Chondrocyte (in vitro differentiated cells): ENCODE measurements at regions not wholly inside any gene's neighbourhood (a gene's known extent, or its start where the extent isn't known, plus 50 kb on each side); places are given as distances from the start of the nearest gene placed in this dataset.

Source experiments
- DNase-seq: peaks from one replicate; pipeline ENCODE4 v3.0.0; 2021; ENCODE audit warnings: mixed read lengths, low spot score
- H3K27ac Mint-ChIP-seq: one replicate; pipeline ENCODE4 v1.8.0; 2021; ENCODE audit warnings: mild to moderate bottlenecking, moderate library complexity, mixed read lengths; ENCODE audit not compliant: unreplicated experiment
- H3K27me3 Mint-ChIP-seq: 2 replicates; pipeline ENCODE4 v1.8.0; 2021; ENCODE audit warnings: low read depth, mixed read lengths
- H3K36me3 Mint-ChIP-seq: 2 replicates; pipeline ENCODE4 v1.8.0; 2021; ENCODE audit warnings: low read depth, mixed read lengths
- H3K4me1 Mint-ChIP-seq: 2 replicates; pipeline ENCODE4 v1.8.0; 2021; ENCODE audit warnings: low read depth, mild to moderate bottlenecking, mixed read lengths
- H3K4me3 Mint-ChIP-seq: one replicate; pipeline ENCODE4 v1.8.0; 2021; ENCODE audit warnings: mild to moderate bottlenecking, moderate library complexity, mixed read lengths; ENCODE audit not compliant: unreplicated experiment
- H3K9me3 Mint-ChIP-seq: 2 replicates; pipeline ENCODE4 v1.8.0; 2021; ENCODE audit warnings: low read depth, mixed read lengths
- CTCF ChIP-seq: fragments of 200-600 bp; sonication (generic); IDR thresholded peaks from 2 replicates; pipeline ENCODE4 v1.5.0; 2021; ENCODE audit warnings: antibody characterized with exemption, mild to moderate bottlenecking, moderate library complexity

GRCh38 chr13:96903085-96903484 lies 91.2 kb downstream of the OXGR1 start:
- Mint-ChIP-seq H3K27me3 (peaks cover 8% of the 10 kb centered on the region), H3K27ac (no peak overlapping the region), H3K4me1 (peaks cover 12% of the 10 kb centered on the region), H3K9me3 (no peaks in the 10 kb centered on the region), H3K4me3 (no peak overlapping the region), H3K36me3 (no peaks in the 10 kb centered on the region)
- no peak for TF ChIP-seq CTCF
- no peak for DNase-seq

- no peaks in the 10 kb centered on the region for H3K36me3 Mint-ChIP-seq
- no peak for DNase-seq
- H3K4me3 Mint-ChIP-seq: no peak overlapping the region
- peaks cover 20% of the 10 kb centered on the region for H3K4me1 Mint-ChIP-seq
- H3K27ac Mint-ChIP-seq: no peak overlapping the region
- H3K27me3 Mint-ChIP-seq: peaks cover 5% of the 10 kb centered on the region
- peaks cover 2% of the 10 kb centered on the region for H3K9me3 Mint-ChIP-seq
- no peak for TF ChIP-seq CTCF
Observed at GRCh38 chr13:96900986-96901385, 93.3 kb downstream of the OXGR1 start.

GRCh38 chr13:96899946-96900345 lies 94.3 kb downstream of the OXGR1 start:
- H3K4me1 Mint-ChIP-seq: peaks cover 20% of the 10 kb centered on the region
- H3K27me3 Mint-ChIP-seq: peaks cover 5% of the 10 kb centered on the region
- H3K36me3 Mint-ChIP-seq: no peaks in the 10 kb centered on the region
- H3K9me3 Mint-ChIP-seq: peaks cover 10% of the 10 kb centered on the region
- no peak overlapping the region for H3K4me3 Mint-ChIP-seq
- H3K27ac Mint-ChIP-seq: no peak overlapping the region
- no peak for DNase-seq
- no peak for TF ChIP-seq CTCF

GRCh38 chr13:96898646-96899254 lies 95.5 kb downstream of the OXGR1 start:
- Mint-ChIP-seq H3K4me3 (no peak overlapping the region), H3K9me3 (peaks cover 17% of the 10 kb centered on the region), H3K27ac (peak overlapping the region; percentile 78), H3K36me3 (no peaks in the 10 kb centered on the region), H3K4me1 (peaks cover 20% of the 10 kb centered on the region), H3K27me3 (peaks cover 5% of the 10 kb centered on the region)
- no peak for DNase-seq
- TF ChIP-seq CTCF: no peak

- peak overlapping the region; percentile 78 for H3K27ac Mint-ChIP-seq
- peaks cover 20% of the 10 kb centered on the region for H3K4me1 Mint-ChIP-seq
- no peak for TF ChIP-seq CTCF
- no peak overlapping the region for H3K4me3 Mint-ChIP-seq
- no peak for DNase-seq
- H3K9me3 Mint-ChIP-seq: peaks cover 17% of the 10 kb centered on the region
- peaks cover 5% of the 10 kb centered on the region for H3K27me3 Mint-ChIP-seq
- no peaks in the 10 kb centered on the region for H3K36me3 Mint-ChIP-seq
Observed at GRCh38 chr13:96898212-96898611, 96.1 kb downstream of the OXGR1 start.
